ENCODE measurements at regions not wholly inside any gene's neighbourhood (a gene's known extent, or its start where the extent isn't known, plus 50 kb on each side); places are given as distances from the start of the nearest gene placed in this dataset.

DNA sequence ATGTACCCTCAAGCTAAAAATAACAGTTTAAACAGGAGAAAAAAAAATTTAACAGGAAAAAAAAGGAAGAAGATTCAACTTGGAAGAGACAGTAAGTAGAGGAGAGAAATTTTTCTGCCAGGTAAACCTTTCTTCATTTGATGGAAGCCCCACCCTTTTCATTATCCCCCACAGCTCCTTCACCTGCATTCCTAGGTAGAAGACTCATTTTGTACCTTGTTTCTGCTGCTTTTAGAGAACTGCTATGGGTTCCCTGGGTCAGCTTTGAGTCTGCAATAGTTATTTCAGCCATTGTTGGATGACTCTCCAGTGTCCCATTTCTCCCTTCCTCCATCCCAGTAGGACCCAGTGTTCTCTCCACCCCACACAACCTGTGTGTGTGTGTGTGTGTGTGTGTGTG, 74.1 kb upstream of the CPEB4 start:
- H3K36me3 Mint-ChIP-seq (ENCODE audit: insufficient read depth in 1 of 3, low read depth in 3 of 3) = peaks cover 4 to 16% (median 6%) of the 10 kb centered on the region in 3 experiments; a peak in 6 of 7 replicates
- no peaks in the 10 kb centered on the region for H3K23me2 ChIP-seq (ENCODE audit: insufficient read length, low read depth, low read length, poor library complexity, severe bottlenecking)
- peaks cover 8 to 12% of the 10 kb centered on the region in 2 experiments for H3K9me3 Mint-ChIP-seq
- no peak overlapping the region for H2AK5ac ChIP-seq (ENCODE audit: insufficient read length, low read length)
- no peaks in the 10 kb centered on the region for H3K27me3 ChIP-seq (ENCODE audit: insufficient read depth, low read length)
- H2BK20ac ChIP-seq (ENCODE audit: low read depth, low read length, poor library complexity, severe bottlenecking) = no peak overlapping the region
- no peak overlapping the region for H2BK5ac ChIP-seq (ENCODE audit: insufficient read length, low read length)
- H3K4ac ChIP-seq (ENCODE audit: low read depth, low read length) = no peak overlapping the region
- H4K20me1 ChIP-seq (ENCODE audit: control insufficient read depth, insufficient read depth, insufficient read length) = no peaks in the 10 kb centered on the region
- no peak overlapping the region for H4K91ac ChIP-seq (ENCODE audit: insufficient read length, low read depth, low read length)
- no peak overlapping the region for H2BK15ac ChIP-seq (ENCODE audit: low read depth, low read length)
- H3K79me1 ChIP-seq (ENCODE audit: insufficient read depth, low read depth, low read length, poor library complexity, severe bottlenecking) = no peaks in the 10 kb centered on the region
- no peak overlapping the region for H2AFZ ChIP-seq (ENCODE audit: low read length)
- no peak overlapping the region for H3K4me3 Mint-ChIP-seq
- TF ChIP-seq, protein P1, sequence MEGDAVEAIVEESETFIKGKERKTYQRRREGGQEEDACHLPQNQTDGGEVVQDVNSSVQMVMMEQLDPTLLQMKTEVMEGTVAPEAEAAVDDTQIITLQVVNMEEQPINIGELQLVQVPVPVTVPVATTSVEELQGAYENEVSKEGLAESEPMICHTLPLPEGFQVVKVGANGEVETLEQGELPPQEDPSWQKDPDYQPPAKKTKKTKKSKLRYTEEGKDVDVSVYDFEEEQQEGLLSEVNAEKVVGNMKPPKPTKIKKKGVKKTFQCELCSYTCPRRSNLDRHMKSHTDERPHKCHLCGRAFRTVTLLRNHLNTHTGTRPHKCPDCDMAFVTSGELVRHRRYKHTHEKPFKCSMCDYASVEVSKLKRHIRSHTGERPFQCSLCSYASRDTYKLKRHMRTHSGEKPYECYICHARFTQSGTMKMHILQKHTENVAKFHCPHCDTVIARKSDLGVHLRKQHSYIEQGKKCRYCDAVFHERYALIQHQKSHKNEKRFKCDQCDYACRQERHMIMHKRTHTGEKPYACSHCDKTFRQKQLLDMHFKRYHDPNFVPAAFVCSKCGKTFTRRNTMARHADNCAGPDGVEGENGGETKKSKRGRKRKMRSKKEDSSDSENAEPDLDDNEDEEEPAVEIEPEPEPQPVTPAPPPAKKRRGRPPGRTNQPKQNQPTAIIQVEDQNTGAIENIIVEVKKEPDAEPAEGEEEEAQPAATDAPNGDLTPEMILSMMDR (conservative IDR thresholded peaks at IDR 0.05) = no peak
- no peak overlapping the region for H3K27ac Mint-ChIP-seq
- no peaks in the 10 kb centered on the region for H3K4me1 ChIP-seq (ENCODE audit: insufficient read depth, low read length)
- H3K79me2 ChIP-seq (ENCODE audit: insufficient read depth, low read length) = no peaks in the 10 kb centered on the region
- H3T11ph ChIP-seq (ENCODE audit: low read length) = no peak overlapping the region
- H3K27ac ChIP-seq (ENCODE audit: insufficient read length, low read depth, low read length) = no peak overlapping the region
- DNase-seq = no peak
- H3K9me3 ChIP-seq (ENCODE audit: control insufficient read depth, low read depth, low read length) = no peaks in the 10 kb centered on the region
- no peak overlapping the region for H3K14ac ChIP-seq (ENCODE audit: insufficient read depth, low read length)
- no peak overlapping the region for H4K8ac ChIP-seq (replicated peaks; ENCODE audit: insufficient read length, low read depth, low read length)
- H2BK12ac ChIP-seq (ENCODE audit: insufficient read length, low read depth, low read length) = no peak overlapping the region
- H3K56ac ChIP-seq (ENCODE audit: insufficient read length, low read depth, low read length) = no peak overlapping the region
- H3K4me1 Mint-ChIP-seq = peaks cover 8 to 10% of the 10 kb centered on the region in 2 experiments
- H3K27me3 Mint-ChIP-seq (ENCODE audit: low read depth) = no peaks in the 10 kb centered on the region
- H3K9ac ChIP-seq (ENCODE audit: extremely low read depth, insufficient read length, low read length) = no peak overlapping the region
- no peak overlapping the region for H4K5ac ChIP-seq (ENCODE audit: insufficient read length, low read depth, low read length)
- no peak overlapping the region for H3K23ac ChIP-seq (ENCODE audit: insufficient read length, low read depth, low read length)
- H3K18ac ChIP-seq (ENCODE audit: insufficient read length, low read depth, low read length) = no peak overlapping the region
- H2BK120ac ChIP-seq (ENCODE audit: low read depth, low read length, poor library complexity, severe bottlenecking) = no peak overlapping the region
- H3K4me2 ChIP-seq (ENCODE audit: insufficient read depth, insufficient read length, low read length) = no peak overlapping the region

All from H9 (cell line).